ENCODE measurements at regions not wholly inside any gene's neighbourhood (a gene's known extent, or its start where the extent isn't known, plus 50 kb on each side); places are given as distances from the start of the nearest gene placed in this dataset.

- Histone ChIP-seq H3K27me3 (no peaks in the 10 kb centered on the region), H3K27ac (no peak overlapping the region), H3K4me3 (no peak overlapping the region), H3K36me3 (no peaks in the 10 kb centered on the region), H3K4me1 (no peaks in the 10 kb centered on the region), H3K9me3 (no peaks in the 10 kb centered on the region)
- 67% methylated on average over 3 of the region's 3 CpGs for WGBS
- DNase-seq (ENCODE audit: low spot score in 2 of 2), result no peak
- TF ChIP-seq POLR2A (IDR thresholded peaks at IDR 0.05), result no peak
- no peak for TF ChIP-seq CTCF (IDR thresholded peaks at IDR 0.05)
- TF ChIP-seq POLR2AphosphoS5 (IDR thresholded peaks at IDR 0.05), result no peak
- TF ChIP-seq EP300 (IDR thresholded peaks at IDR 0.05), result no peak
These were observed 335.1 kb upstream of the SEMA3A start for GRCh38 chr7:84529480-84530205.

- Histone ChIP-seq H3K4me3 (no peak overlapping the region), H3K4me1 (no peaks in the 10 kb centered on the region), H3K27me3 (no peaks in the 10 kb centered on the region), H3K9me3 (no peaks in the 10 kb centered on the region), H3K36me3 (no peaks in the 10 kb centered on the region), H3K27ac (no peak overlapping the region)
- no peak for TF ChIP-seq POLR2AphosphoS5 (IDR thresholded peaks at IDR 0.05)
- no peak for TF ChIP-seq POLR2A (IDR thresholded peaks at IDR 0.05)
- TF ChIP-seq CTCF (IDR thresholded peaks at IDR 0.05), result no peak
- TF ChIP-seq EP300 (IDR thresholded peaks at IDR 0.05), result no peak
- DNase-seq (ENCODE audit: low spot score in 2 of 2), result no peak
These were observed 334.3 kb upstream of the SEMA3A start for GRCh38 chr7:84528756-84529479.

GRCh38 chr7:84524714-84525694 is 330.4 kb upstream of the SEMA3A start:
- Histone ChIP-seq H3K4me1 (no peaks in the 10 kb centered on the region), H3K27ac (no peak overlapping the region), H3K27me3 (no peaks in the 10 kb centered on the region), H3K36me3 (no peaks in the 10 kb centered on the region), H3K9me3 (peaks cover 11% of the 10 kb centered on the region), H3K4me3 (no peak overlapping the region)
- no peak for TF ChIP-seq CTCF (IDR thresholded peaks at IDR 0.05)
- no peak for TF ChIP-seq POLR2AphosphoS5 (IDR thresholded peaks at IDR 0.05)
- no peak for TF ChIP-seq POLR2A (IDR thresholded peaks at IDR 0.05)
- no peak for TF ChIP-seq EP300 (IDR thresholded peaks at IDR 0.05)
- peak in 1 of 2 donors; percentile 66 for DNase-seq (ENCODE audit: low spot score in 2 of 2)
- WGBS, result 50% methylated on average over 10 of the region's 10 CpGs

- TF ChIP-seq EP300 (IDR thresholded peaks at IDR 0.05) (no peak), CTCF (IDR thresholded peaks at IDR 0.05) (no peak), POLR2AphosphoS5 (IDR thresholded peaks at IDR 0.05) (no peak), POLR2A (IDR thresholded peaks at IDR 0.05) (no peak)
- no peak for DNase-seq (ENCODE audit: low spot score in 2 of 2)
- no peaks in the 10 kb centered on the region for H3K4me1 ChIP-seq
- H3K4me3 ChIP-seq, result no peak overlapping the region
- H3K36me3 ChIP-seq, result no peaks in the 10 kb centered on the region
- 73% methylated on average over 3 of the region's 3 CpGs for WGBS
- no peak overlapping the region for H3K27ac ChIP-seq
- H3K9me3 ChIP-seq, result no peaks in the 10 kb centered on the region
- no peaks in the 10 kb centered on the region for H3K27me3 ChIP-seq
These were observed 318.5 kb upstream of the SEMA3A start for GRCh38 chr7:84513061-84513460.
